ENCODE measurements at regions not wholly inside any gene's neighbourhood (a gene's known extent, or its start where the extent isn't known, plus 50 kb on each side); places are given as distances from the start of the nearest gene placed in this dataset.
A peak's percentile ranks its signal among the peaks of the same experiment; 100 is the strongest.

GRCh38 chr5:109256486-109256885, 153.3 kb downstream of the PJA2 start:
- H2BK15ac ChIP-seq (ENCODE audit: low read depth, low read length), result no peak overlapping the region

More at GRCh38 chr5:109256486-109256885, 153.3 kb downstream of the PJA2 start:
- H2BK120ac ChIP-seq (ENCODE audit: low read depth, low read length, poor library complexity, severe bottlenecking), result no peak overlapping the region
- no peak overlapping the region for H3K9ac ChIP-seq (ENCODE audit: extremely low read depth, insufficient read length, low read length)
- H4K5ac ChIP-seq (ENCODE audit: insufficient read length, low read depth, low read length), result no peak overlapping the region
- H4K91ac ChIP-seq (ENCODE audit: insufficient read length, low read depth, low read length), result no peak overlapping the region
- no peaks in the 10 kb centered on the region for H3K79me2 ChIP-seq (ENCODE audit: insufficient read depth, low read length)
- TF ChIP-seq, protein P1, sequence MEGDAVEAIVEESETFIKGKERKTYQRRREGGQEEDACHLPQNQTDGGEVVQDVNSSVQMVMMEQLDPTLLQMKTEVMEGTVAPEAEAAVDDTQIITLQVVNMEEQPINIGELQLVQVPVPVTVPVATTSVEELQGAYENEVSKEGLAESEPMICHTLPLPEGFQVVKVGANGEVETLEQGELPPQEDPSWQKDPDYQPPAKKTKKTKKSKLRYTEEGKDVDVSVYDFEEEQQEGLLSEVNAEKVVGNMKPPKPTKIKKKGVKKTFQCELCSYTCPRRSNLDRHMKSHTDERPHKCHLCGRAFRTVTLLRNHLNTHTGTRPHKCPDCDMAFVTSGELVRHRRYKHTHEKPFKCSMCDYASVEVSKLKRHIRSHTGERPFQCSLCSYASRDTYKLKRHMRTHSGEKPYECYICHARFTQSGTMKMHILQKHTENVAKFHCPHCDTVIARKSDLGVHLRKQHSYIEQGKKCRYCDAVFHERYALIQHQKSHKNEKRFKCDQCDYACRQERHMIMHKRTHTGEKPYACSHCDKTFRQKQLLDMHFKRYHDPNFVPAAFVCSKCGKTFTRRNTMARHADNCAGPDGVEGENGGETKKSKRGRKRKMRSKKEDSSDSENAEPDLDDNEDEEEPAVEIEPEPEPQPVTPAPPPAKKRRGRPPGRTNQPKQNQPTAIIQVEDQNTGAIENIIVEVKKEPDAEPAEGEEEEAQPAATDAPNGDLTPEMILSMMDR (conservative IDR thresholded peaks at IDR 0.05), result no peak
- H3K27ac Mint-ChIP-seq, result peak overlapping the region in 1 of 3 experiments; percentile 76; a peak in 1 of 7 replicates
- peaks cover 0 to 3% (median 0%) of the 10 kb centered on the region in 3 experiments; a peak in 1 of 7 replicates for H3K36me3 Mint-ChIP-seq (ENCODE audit: insufficient read depth in 1 of 3, low read depth in 3 of 3)
- no peaks in the 10 kb centered on the region for H3K79me1 ChIP-seq (ENCODE audit: insufficient read depth, low read depth, low read length, poor library complexity, severe bottlenecking)
- peaks cover 4% of the 10 kb centered on the region; the same call in 1 of the 2 replicates for H3K4me1 ChIP-seq (ENCODE audit: insufficient read depth, low read length)
- peaks cover 3 to 7% of the 10 kb centered on the region in 2 experiments; a peak in 3 of 4 replicates for H3K4me1 Mint-ChIP-seq
- H3K27me3 Mint-ChIP-seq (ENCODE audit: low read depth), result no peaks in the 10 kb centered on the region
- no peak overlapping the region for H3K4me3 Mint-ChIP-seq
- H3K27ac ChIP-seq (ENCODE audit: insufficient read length, low read depth, low read length), result no peak overlapping the region
- no peak overlapping the region for H3K14ac ChIP-seq (ENCODE audit: insufficient read depth, low read length)
- H2AFZ ChIP-seq (ENCODE audit: low read length), result no peak overlapping the region
- H3K4ac ChIP-seq (ENCODE audit: low read depth, low read length), result no peak overlapping the region
- no peak overlapping the region for H3K56ac ChIP-seq (ENCODE audit: insufficient read length, low read depth, low read length)
- H3K27me3 ChIP-seq (ENCODE audit: insufficient read depth, low read length), result no peaks in the 10 kb centered on the region
- no peak overlapping the region for H2BK20ac ChIP-seq (ENCODE audit: low read depth, low read length, poor library complexity, severe bottlenecking)
- H3K23me2 ChIP-seq (ENCODE audit: insufficient read length, low read depth, low read length, poor library complexity, severe bottlenecking), result no peaks in the 10 kb centered on the region
- H3K18ac ChIP-seq (ENCODE audit: insufficient read length, low read depth, low read length), result no peak overlapping the region
- no peak overlapping the region for H2BK12ac ChIP-seq (ENCODE audit: insufficient read length, low read depth, low read length)
- no peak for DNase-seq
- no peaks in the 10 kb centered on the region for H3K9me3 ChIP-seq (ENCODE audit: control insufficient read depth, low read depth, low read length)
- H3K9me3 Mint-ChIP-seq, result no peaks in the 10 kb centered on the region
- H3K23ac ChIP-seq (ENCODE audit: insufficient read length, low read depth, low read length), result no peak overlapping the region
- no peak overlapping the region for H4K8ac ChIP-seq (replicated peaks; ENCODE audit: insufficient read length, low read depth, low read length)
- no peak overlapping the region for H3K4me2 ChIP-seq (ENCODE audit: insufficient read depth, insufficient read length, low read length)
- WGBS (ENCODE audit: extremely low coverage, insufficient read length, low lambda C conversion rate), result no CpG with 5 or more reads among the region's 2 CpGs
- no peaks in the 10 kb centered on the region for H4K20me1 ChIP-seq (ENCODE audit: control insufficient read depth, insufficient read depth, insufficient read length)
- no peak overlapping the region for H2BK5ac ChIP-seq (ENCODE audit: insufficient read length, low read length)
- H3T11ph ChIP-seq (ENCODE audit: low read length), result no peak overlapping the region
- H2AK5ac ChIP-seq (ENCODE audit: insufficient read length, low read length), result no peak overlapping the region
